ENCODE measurements at regions not wholly inside any gene's neighbourhood (a gene's known extent, or its start where the extent isn't known, plus 50 kb on each side); places are given as distances from the start of the nearest gene placed in this dataset.

GRCh38 chr14:85085981-85086380 lies 444.0 kb upstream of the FLRT2 start:
- no peak for TF ChIP-seq CTCF (IDR thresholded peaks at IDR 0.05; ENCODE audit: poor library complexity, severe bottlenecking)
- no peak for TF ChIP-seq EZH2 (IDR thresholded peaks at IDR 0.05; ENCODE audit: borderline replicate concordance, insufficient read depth, low read length, poor library complexity, severe bottlenecking)
